ENCODE measurements at regions not wholly inside any gene's neighbourhood (a gene's known extent, or its start where the extent isn't known, plus 50 kb on each side); places are given as distances from the start of the nearest gene placed in this dataset.
"Not testable (repeated sequence)": the region's sequence is repeated elsewhere in the genome, so short reads cannot be mapped to it uniquely, and the experiment has no call there.

GRCh38 chr2:91574255-91574654 lies 2882.8 kb downstream of the RPIA start:
- BruUV-seq (replicated peaks); H3K9ac ChIP-seq (replicated peaks; ENCODE audit: extremely low read depth, insufficient read depth, low read length); CTCF ChIA-PET; POLR2A ChIA-PET; H3K4me3 ChIP-seq (replicated peaks in 1 of 3; ENCODE audit: insufficient read depth in 1 of 3, low read depth in 1 of 3, low read length in 3 of 3); dilution Hi-C loops (cut with MboI; ENCODE audit: extremely low pct_ligation_motif_present, low sequenced_read_pairs); H3K4me2 ChIP-seq (ENCODE audit: insufficient read depth, low read length); H3K36me3 ChIP-seq (ENCODE audit: control insufficient read depth in 2 of 2, extremely low read depth in 1 of 2, insufficient read depth in 2 of 2, low read length in 2 of 2); H2AFZ ChIP-seq (ENCODE audit: low read depth, low read length); H3K27me3 ChIP-seq (ENCODE audit: control insufficient read depth in 2 of 2, insufficient read depth in 2 of 2, low read length in 2 of 2); H4K20me1 ChIP-seq (replicated peaks; ENCODE audit: control insufficient read depth, extremely low read depth, insufficient read depth, low read length); H3K9me1 ChIP-seq (replicated peaks; ENCODE audit: control insufficient read depth, extremely low read depth, insufficient read depth, low read length); FAIRE-seq; H3K4me1 ChIP-seq (ENCODE audit: control insufficient read depth, extremely low read depth, insufficient read depth, low read length); DNase-seq (ENCODE audit: low read depth, low spot score); H3K79me2 ChIP-seq (ENCODE audit: control insufficient read depth, insufficient read depth, low read length); H3K27ac ChIP-seq (ENCODE audit: insufficient read depth, low read depth, low read length); intact Hi-C loops (cut with micrococcal nuclease); H3K9me3 ChIP-seq (replicated peaks; ENCODE audit: control insufficient read depth, insufficient read depth, low read length): not testable (repeated sequence)

GRCh38 chr2:91575701-91576100 lies 2884.2 kb downstream of the RPIA start:
- H3K4me1 ChIP-seq (ENCODE audit: control insufficient read depth, extremely low read depth, insufficient read depth, low read length); H3K27ac ChIP-seq (ENCODE audit: insufficient read depth, low read depth, low read length); POLR2A ChIA-PET; H3K9ac ChIP-seq (replicated peaks; ENCODE audit: extremely low read depth, insufficient read depth, low read length); FAIRE-seq; DNase-seq (ENCODE audit: low read depth, low spot score); H3K27me3 ChIP-seq (ENCODE audit: control insufficient read depth in 2 of 2, insufficient read depth in 2 of 2, low read length in 2 of 2); BruUV-seq (replicated peaks); H3K36me3 ChIP-seq (ENCODE audit: control insufficient read depth in 2 of 2, extremely low read depth in 1 of 2, insufficient read depth in 2 of 2, low read length in 2 of 2); CTCF ChIA-PET; H3K9me3 ChIP-seq (replicated peaks; ENCODE audit: control insufficient read depth, insufficient read depth, low read length); dilution Hi-C loops (cut with MboI; ENCODE audit: extremely low pct_ligation_motif_present, low sequenced_read_pairs); H3K79me2 ChIP-seq (ENCODE audit: control insufficient read depth, insufficient read depth, low read length); H3K4me2 ChIP-seq (ENCODE audit: insufficient read depth, low read length); intact Hi-C loops (cut with micrococcal nuclease); H4K20me1 ChIP-seq (replicated peaks; ENCODE audit: control insufficient read depth, extremely low read depth, insufficient read depth, low read length); H3K4me3 ChIP-seq (replicated peaks in 1 of 3; ENCODE audit: insufficient read depth in 1 of 3, low read depth in 1 of 3, low read length in 3 of 3); H2AFZ ChIP-seq (ENCODE audit: low read depth, low read length); H3K9me1 ChIP-seq (replicated peaks; ENCODE audit: control insufficient read depth, extremely low read depth, insufficient read depth, low read length): not testable (repeated sequence)

GRCh38 chr2:91577406-91577805 lies 2885.9 kb downstream of the RPIA start:
- H4K20me1 ChIP-seq (replicated peaks; ENCODE audit: control insufficient read depth, extremely low read depth, insufficient read depth, low read length); H3K9me1 ChIP-seq (replicated peaks; ENCODE audit: control insufficient read depth, extremely low read depth, insufficient read depth, low read length); CTCF ChIA-PET; FAIRE-seq; H3K4me2 ChIP-seq (ENCODE audit: insufficient read depth, low read length); POLR2A ChIA-PET; H3K4me3 ChIP-seq (replicated peaks in 1 of 3; ENCODE audit: insufficient read depth in 1 of 3, low read depth in 1 of 3, low read length in 3 of 3); intact Hi-C loops (cut with micrococcal nuclease); H3K4me1 ChIP-seq (ENCODE audit: control insufficient read depth, extremely low read depth, insufficient read depth, low read length); H3K36me3 ChIP-seq (ENCODE audit: control insufficient read depth in 2 of 2, extremely low read depth in 1 of 2, insufficient read depth in 2 of 2, low read length in 2 of 2); H3K9ac ChIP-seq (replicated peaks; ENCODE audit: extremely low read depth, insufficient read depth, low read length); dilution Hi-C loops (cut with MboI; ENCODE audit: extremely low pct_ligation_motif_present, low sequenced_read_pairs); BruUV-seq (replicated peaks); H2AFZ ChIP-seq (ENCODE audit: low read depth, low read length); H3K27ac ChIP-seq (ENCODE audit: insufficient read depth, low read depth, low read length); H3K79me2 ChIP-seq (ENCODE audit: control insufficient read depth, insufficient read depth, low read length); H3K27me3 ChIP-seq (ENCODE audit: control insufficient read depth in 2 of 2, insufficient read depth in 2 of 2, low read length in 2 of 2); H3K9me3 ChIP-seq (replicated peaks; ENCODE audit: control insufficient read depth, insufficient read depth, low read length); DNase-seq (ENCODE audit: low read depth, low spot score): not testable (repeated sequence)

GRCh38 chr2:91578678-91579077 lies 2887.2 kb downstream of the RPIA start:
- H3K9me3 ChIP-seq (replicated peaks; ENCODE audit: control insufficient read depth, insufficient read depth, low read length); H3K4me1 ChIP-seq (ENCODE audit: control insufficient read depth, extremely low read depth, insufficient read depth, low read length); intact Hi-C loops (cut with micrococcal nuclease); dilution Hi-C loops (cut with MboI; ENCODE audit: extremely low pct_ligation_motif_present, low sequenced_read_pairs); CTCF ChIA-PET; H3K4me2 ChIP-seq (ENCODE audit: insufficient read depth, low read length); POLR2A ChIA-PET; H3K36me3 ChIP-seq (ENCODE audit: control insufficient read depth in 2 of 2, extremely low read depth in 1 of 2, insufficient read depth in 2 of 2, low read length in 2 of 2); H2AFZ ChIP-seq (ENCODE audit: low read depth, low read length); H4K20me1 ChIP-seq (replicated peaks; ENCODE audit: control insufficient read depth, extremely low read depth, insufficient read depth, low read length); H3K9ac ChIP-seq (replicated peaks; ENCODE audit: extremely low read depth, insufficient read depth, low read length); H3K79me2 ChIP-seq (ENCODE audit: control insufficient read depth, insufficient read depth, low read length); BruUV-seq (replicated peaks); H3K27ac ChIP-seq (ENCODE audit: insufficient read depth, low read depth, low read length); H3K9me1 ChIP-seq (replicated peaks; ENCODE audit: control insufficient read depth, extremely low read depth, insufficient read depth, low read length); FAIRE-seq; H3K4me3 ChIP-seq (replicated peaks in 1 of 3; ENCODE audit: insufficient read depth in 1 of 3, low read depth in 1 of 3, low read length in 3 of 3); DNase-seq (ENCODE audit: low read depth, low spot score); H3K27me3 ChIP-seq (ENCODE audit: control insufficient read depth in 2 of 2, insufficient read depth in 2 of 2, low read length in 2 of 2): not testable (repeated sequence)

Measured in endothelial cell of umbilical vein (primary cell).